HCT116 (cell line): ENCODE measurements at regions not wholly inside any gene's neighbourhood (a gene's known extent, or its start where the extent isn't known, plus 50 kb on each side); places are given as distances from the start of the nearest gene placed in this dataset.

Experiments used
- ATAC-seq: fragments of 200-7000 bp; cut with Tn5 transposase; 2 replicates; pipeline ENCODE4 v1.9.1; 2020; ENCODE audit warnings: mild to moderate bottlenecking, moderate library complexity
- BruUV-seq: library from RNA; stranded (reverse); fragments of 400-500 nt; replicated peaks from 2 replicates; lab custom pipeline; 2021; lab: Mats Ljungman, UMichigan
- CTCF ChIA-PET: fragments of 300-600 bp; sonication (Branson Sonifier 250); formaldehyde crosslinking; loops from one replicate; lab custom pipeline; 2021; ENCODE audit warnings: antibody characterized with exemption; lab: Charles Lee
- POLR2A ChIA-PET: fragments of 300-600, 350-600 bp; sonication (Branson Sonifier 250); formaldehyde crosslinking; loops from one replicate; lab custom pipeline; 2021; ENCODE audit warnings: antibody characterized with exemption; lab: Charles Lee
- RAD21 ChIA-PET, 2 experiments: fragments of 300-600 bp; sonication (Branson Sonifier 250); formaldehyde crosslinking; loops; one replicate each; lab custom pipeline; 2023; ENCODE audit warnings: low total read pairs in 2 of 2; ENCODE audit not compliant: uncharacterized antibody in 2 of 2, unreplicated experiment in 2 of 2, low non-redundant PET in 1 of 2; lab: Charles Lee
- DNase-seq: peaks from one replicate; pipeline ENCODE4 v3.0.0-alpha.2; 2010; ENCODE audit warnings: low read depth, low spot score
- H2AFZ ChIP-seq: fragments of 200-600 bp; shearing (Covaris generic), sonication (generic); 2 replicates; pipeline ENCODE4 v1.6.1; 2017; ENCODE audit warnings: low read depth, mixed run types, mixed read lengths, antibody characterized with exemption, low read length; ENCODE audit not compliant: poor library complexity, severe bottlenecking
- H3K27ac ChIP-seq: 2 replicates; pipeline ENCODE4 v1.5.1; 2012; ENCODE audit warnings: low read depth, low read length
- H3K27me3 ChIP-seq: fragments of 200-600 bp; sonication (generic); 2 replicates; pipeline ENCODE4 v1.6.1; 2016; ENCODE audit warnings: mixed run types, low read length, mixed read lengths; ENCODE audit not compliant: insufficient read depth
- H3K36me3 ChIP-seq, 2 experiments: fragments of 200-500 bp in 1 of 2; fragments of 200-600 bp in 1 of 2; sonication (Bioruptor generic) in 1 of 2; sonication (generic) in 1 of 2; 2 replicates each; pipeline versions ENCODE4 v1.5.1 to v1.6.1; 2014 to 2016; ENCODE audit warnings: low read length in 2 of 2, inconsistent platforms in 1 of 2, mixed read lengths in 1 of 2, mixed run types in 1 of 2; ENCODE audit not compliant: insufficient read depth in 2 of 2, control insufficient read depth in 1 of 2
- H3K4me1 ChIP-seq, 2 experiments: fragments of 200-600 bp in 1 of 2; sonication (generic) in 1 of 2; 2 replicates each; pipeline versions ENCODE4 v1.5.1 to v1.6.1; 2012 to 2017; ENCODE audit warnings: low read length in 2 of 2, inconsistent platforms in 1 of 2, mild to moderate bottlenecking in 1 of 2, mixed read lengths in 1 of 2, mixed run types in 1 of 2, moderate library complexity in 1 of 2; ENCODE audit not compliant: insufficient read depth in 2 of 2, control insufficient read depth in 1 of 2
- H3K4me2 ChIP-seq: fragments of 200-600 bp; sonication (generic); 2 replicates; pipeline ENCODE4 v1.6.1; 2017; ENCODE audit warnings: mixed run types, low read length, mixed read lengths
- H3K4me3 ChIP-seq, 2 experiments: fragments of 200-600 bp in 1 of 2; sonication (generic) in 1 of 2; replicated peaks in 1 of 2; 2 replicates each; pipeline ENCODE4 v1.5.1; 2011 to 2016; ENCODE audit warnings: low read length in 2 of 2, control low read depth in 1 of 2, low read depth in 1 of 2, mild to moderate bottlenecking in 1 of 2, mixed read lengths in 1 of 2, mixed run types in 1 of 2
- H3K79me2 ChIP-seq: fragments of 200-600 bp; sonication (generic); 2 replicates; pipeline ENCODE4 v1.6.1; 2017; ENCODE audit warnings: mild to moderate bottlenecking, mixed run types, low read length, moderate library complexity, mixed read lengths; ENCODE audit not compliant: insufficient read depth
- H3K9ac ChIP-seq: fragments of 200-600 bp; sonication (generic); 2 replicates; pipeline ENCODE4 v1.6.1; 2016; ENCODE audit warnings: low read length, mixed read lengths
- H3K9me2 ChIP-seq: fragments of 200-600 bp; sonication (generic), shearing (Covaris generic); 2 replicates; pipeline ENCODE4 v1.6.1; 2017; ENCODE audit warnings: mixed run types, mild to moderate bottlenecking, moderate library complexity; ENCODE audit not compliant: insufficient read depth
- H3K9me3 ChIP-seq, 2 experiments: fragments of 200-500 bp in 1 of 2; fragments of 200-600 bp in 1 of 2; sonication (Bioruptor generic) in 1 of 2; sonication (generic) in 1 of 2; 2 replicates each; pipeline ENCODE4 v1.6.1; 2014 to 2017; ENCODE audit warnings: low read length in 2 of 2, mixed read lengths in 2 of 2, inconsistent platforms in 1 of 2, low read depth in 1 of 2, mild to moderate bottlenecking in 1 of 2, mixed run types in 1 of 2, moderate library complexity in 1 of 2; ENCODE audit not compliant: control insufficient read depth in 1 of 2, insufficient read depth in 1 of 2
- H4K20me1 ChIP-seq: fragments of 200-600 bp; sonication (generic), shearing (Covaris generic); 2 replicates; pipeline ENCODE4 v1.6.1; 2017; ENCODE audit warnings: mixed run types, mild to moderate bottlenecking, moderate library complexity; ENCODE audit not compliant: insufficient read depth
- CBX3 ChIP-seq: IDR thresholded peaks from 2 replicates; pipeline ENCODE4 v1.6.1; 2012; ENCODE audit warnings: low read depth
- CEBPB ChIP-seq: IDR thresholded peaks from 2 replicates; pipeline ENCODE4 v1.6.1; 2012; ENCODE audit warnings: low read depth
- CTCF ChIP-seq, 3 experiments: fragments of 200-600 bp in 1 of 3; sonication (generic) in 1 of 3; IDR thresholded peaks in 2 of 3; conservative IDR thresholded peaks in 1 of 3; 2 replicates each; pipeline ENCODE4 v1.5.1; 2012 to 2017; ENCODE audit warnings: low read depth in 2 of 3, low read length in 2 of 3, antibody characterized with exemption in 1 of 3, borderline replicate concordance in 1 of 3, control low read depth in 1 of 3, mild to moderate bottlenecking in 1 of 3, mixed read lengths in 1 of 3, mixed run types in 1 of 3, moderate library complexity in 1 of 3; ENCODE audit not compliant: insufficient read depth in 1 of 3
- ELF1 ChIP-seq: IDR thresholded peaks from 2 replicates; pipeline ENCODE4 v1.6.1; 2012; ENCODE audit warnings: low read depth, borderline replicate concordance
- POLR2A ChIP-seq: IDR thresholded peaks from 2 replicates; pipeline ENCODE4 v1.7.0; 2011; ENCODE audit warnings: borderline replicate concordance; ENCODE audit not compliant: insufficient read depth, insufficient read length; ENCODE audit errors: extremely low read depth
- RAD21 ChIP-seq: IDR thresholded peaks from 2 replicates; pipeline ENCODE4 v1.6.1; 2012; ENCODE audit warnings: low read depth, mild to moderate bottlenecking
- SP1 ChIP-seq: IDR thresholded peaks from 2 replicates; pipeline ENCODE4 v1.6.1; 2012; ENCODE audit warnings: low read depth
- YY1 ChIP-seq: IDR thresholded peaks from 2 replicates; pipeline ENCODE4 v1.6.1; 2011; ENCODE audit warnings: low read length, low read depth, moderate library complexity, mild to moderate bottlenecking; ENCODE audit not compliant: insufficient replicate concordance; ENCODE audit errors: extremely low read depth
- ZNF274 ChIP-seq: fragments of 200-500 bp; sonication (Bioruptor generic); IDR thresholded peaks from 2 replicates; pipeline ENCODE4 v1.6.1; 2014; ENCODE audit warnings: mild to moderate bottlenecking, low read depth, low read length, inconsistent platforms
- intact Hi-C: fragments of 100-400 bp; cut with micrococcal nuclease; formaldehyde crosslinking; loops from 2 replicates; pipeline ENCODE4 v1.10.0; 2022
- TF ChIP-seq, protein P1 (sequence below): IDR thresholded peaks from 2 replicates; pipeline ENCODE4 v1.6.1; 2012
- TF ChIP-seq, protein P2 (sequence below): IDR thresholded peaks from 2 replicates; pipeline ENCODE4 v1.6.1; 2011; ENCODE audit warnings: mild to moderate bottlenecking, low read length, moderate library complexity; ENCODE audit not compliant: insufficient replicate concordance; ENCODE audit errors: extremely low read depth
- TF ChIP-seq, protein P3 (sequence below): IDR thresholded peaks from 2 replicates; pipeline ENCODE4 v1.6.1; 2012; ENCODE audit warnings: low read depth

DNA sequence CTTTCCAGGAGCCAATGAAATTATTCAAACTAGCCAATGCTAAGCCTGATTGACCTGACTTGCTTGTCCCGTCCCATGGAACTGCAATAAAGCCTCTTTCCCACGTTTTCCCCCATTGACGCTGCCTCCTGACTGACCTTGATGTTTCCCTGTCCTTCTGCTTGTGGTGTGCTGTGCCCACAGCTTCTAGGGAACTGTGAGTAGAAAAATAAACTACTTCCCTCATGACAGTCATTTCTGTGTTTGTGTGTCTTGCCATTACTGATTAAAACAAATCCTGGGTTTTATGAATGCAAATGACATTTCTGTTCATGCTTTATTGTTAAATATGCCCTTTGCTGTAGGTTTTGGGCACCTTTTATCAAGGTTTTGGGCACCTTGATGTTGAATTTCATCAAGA is 91.3 kb upstream of the ABI1 start:
- intact Hi-C loops, result no loop called here
- no peak overlapping the region for H2AFZ ChIP-seq
- ATAC-seq (no peak), DNase-seq (no peak)
- TF ChIP-seq, protein P1, sequence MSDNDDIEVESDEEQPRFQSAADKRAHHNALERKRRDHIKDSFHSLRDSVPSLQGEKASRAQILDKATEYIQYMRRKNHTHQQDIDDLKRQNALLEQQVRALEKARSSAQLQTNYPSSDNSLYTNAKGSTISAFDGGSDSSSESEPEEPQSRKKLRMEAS, result no peak
- no peak for TF ChIP-seq POLR2A
- TF ChIP-seq CEBPB, result no peak
- no peak for TF ChIP-seq YY1
- TF ChIP-seq SP1, result no peak
- TF ChIP-seq CBX3, result no peak
- TF ChIP-seq, protein P2, sequence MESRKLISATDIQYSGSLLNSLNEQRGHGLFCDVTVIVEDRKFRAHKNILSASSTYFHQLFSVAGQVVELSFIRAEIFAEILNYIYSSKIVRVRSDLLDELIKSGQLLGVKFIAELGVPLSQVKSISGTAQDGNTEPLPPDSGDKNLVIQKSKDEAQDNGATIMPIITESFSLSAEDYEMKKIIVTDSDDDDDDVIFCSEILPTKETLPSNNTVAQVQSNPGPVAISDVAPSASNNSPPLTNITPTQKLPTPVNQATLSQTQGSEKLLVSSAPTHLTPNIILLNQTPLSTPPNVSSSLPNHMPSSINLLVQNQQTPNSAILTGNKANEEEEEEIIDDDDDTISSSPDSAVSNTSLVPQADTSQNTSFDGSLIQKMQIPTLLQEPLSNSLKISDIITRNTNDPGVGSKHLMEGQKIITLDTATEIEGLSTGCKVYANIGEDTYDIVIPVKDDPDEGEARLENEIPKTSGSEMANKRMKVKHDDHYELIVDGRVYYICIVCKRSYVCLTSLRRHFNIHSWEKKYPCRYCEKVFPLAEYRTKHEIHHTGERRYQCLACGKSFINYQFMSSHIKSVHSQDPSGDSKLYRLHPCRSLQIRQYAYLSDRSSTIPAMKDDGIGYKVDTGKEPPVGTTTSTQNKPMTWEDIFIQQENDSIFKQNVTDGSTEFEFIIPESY, result no peak
- TF ChIP-seq ZNF274, result no peak
- TF ChIP-seq, protein P3, sequence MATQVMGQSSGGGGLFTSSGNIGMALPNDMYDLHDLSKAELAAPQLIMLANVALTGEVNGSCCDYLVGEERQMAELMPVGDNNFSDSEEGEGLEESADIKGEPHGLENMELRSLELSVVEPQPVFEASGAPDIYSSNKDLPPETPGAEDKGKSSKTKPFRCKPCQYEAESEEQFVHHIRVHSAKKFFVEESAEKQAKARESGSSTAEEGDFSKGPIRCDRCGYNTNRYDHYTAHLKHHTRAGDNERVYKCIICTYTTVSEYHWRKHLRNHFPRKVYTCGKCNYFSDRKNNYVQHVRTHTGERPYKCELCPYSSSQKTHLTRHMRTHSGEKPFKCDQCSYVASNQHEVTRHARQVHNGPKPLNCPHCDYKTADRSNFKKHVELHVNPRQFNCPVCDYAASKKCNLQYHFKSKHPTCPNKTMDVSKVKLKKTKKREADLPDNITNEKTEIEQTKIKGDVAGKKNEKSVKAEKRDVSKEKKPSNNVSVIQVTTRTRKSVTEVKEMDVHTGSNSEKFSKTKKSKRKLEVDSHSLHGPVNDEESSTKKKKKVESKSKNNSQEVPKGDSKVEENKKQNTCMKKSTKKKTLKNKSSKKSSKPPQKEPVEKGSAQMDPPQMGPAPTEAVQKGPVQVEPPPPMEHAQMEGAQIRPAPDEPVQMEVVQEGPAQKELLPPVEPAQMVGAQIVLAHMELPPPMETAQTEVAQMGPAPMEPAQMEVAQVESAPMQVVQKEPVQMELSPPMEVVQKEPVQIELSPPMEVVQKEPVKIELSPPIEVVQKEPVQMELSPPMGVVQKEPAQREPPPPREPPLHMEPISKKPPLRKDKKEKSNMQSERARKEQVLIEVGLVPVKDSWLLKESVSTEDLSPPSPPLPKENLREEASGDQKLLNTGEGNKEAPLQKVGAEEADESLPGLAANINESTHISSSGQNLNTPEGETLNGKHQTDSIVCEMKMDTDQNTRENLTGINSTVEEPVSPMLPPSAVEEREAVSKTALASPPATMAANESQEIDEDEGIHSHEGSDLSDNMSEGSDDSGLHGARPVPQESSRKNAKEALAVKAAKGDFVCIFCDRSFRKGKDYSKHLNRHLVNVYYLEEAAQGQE, result no peak
- no peak for TF ChIP-seq RAD21
- no peak for TF ChIP-seq ELF1
- TF ChIP-seq CTCF (IDR thresholded peaks at IDR 0.05 in 2 of 3, conservative IDR thresholded peaks at IDR 0.05 in 1 of 3; ENCODE audit: borderline replicate concordance in 1 of 3, insufficient read depth in 1 of 3, low read depth in 2 of 3, low read length in 2 of 3), result no peak
- no TSS peak for BruUV-seq
- H3K4me1 ChIP-seq, result no peaks in the 10 kb centered on the region
- no peak overlapping the region for H3K4me2 ChIP-seq
- no peaks in the 10 kb centered on the region for H3K36me3 ChIP-seq
- ChIA-PET POLR2A (no interaction called here), CTCF (no interaction called here), RAD21 (no interaction called here)
- no peaks in the 10 kb centered on the region for H3K79me2 ChIP-seq
- H3K9me3 ChIP-seq, result peaks cover 3 to 9% of the 10 kb centered on the region in 2 experiments; a peak in 1 of 4 replicates
- no peak overlapping the region for H3K4me3 ChIP-seq
- no peaks in the 10 kb centered on the region for H3K27me3 ChIP-seq
- no peak overlapping the region for H3K27ac ChIP-seq
- H3K9me2 ChIP-seq, result no peaks in the 10 kb centered on the region
- H3K9ac ChIP-seq, result no peak overlapping the region
- H4K20me1 ChIP-seq, result no peaks in the 10 kb centered on the region
